Bone marrow (tissue), 2 donors: ENCODE measurements at regions not wholly inside any gene's neighbourhood (a gene's known extent, or its start where the extent isn't known, plus 50 kb on each side); places are given as distances from the start of the nearest gene placed in this dataset.

Experiments used
- DNase-seq, 2 donors: peaks; one replicate each; lab custom pipeline; 2025; lab: John Stamatoyannopoulos, UW

- DNase-seq: no peak
Measured at GRCh38 chr14:99058542-99058941, 213.5 kb downstream of the BCL11B start.

GRCh38 chr14:99062216-99062615 is 209.8 kb downstream of the BCL11B start:
- DNase-seq: no peak

GRCh38 chr14:99062772-99063418 is 209.1 kb downstream of the BCL11B start:
- no peak for DNase-seq

- no peak for DNase-seq
Measured at GRCh38 chr14:99063620-99064225, 208.3 kb downstream of the BCL11B start.

- DNase-seq: no peak
Measured at GRCh38 chr14:99064262-99064954, 207.6 kb downstream of the BCL11B start.

- DNase-seq: no peak
Measured at GRCh38 chr14:99065551-99065950, 206.4 kb downstream of the BCL11B start.

GRCh38 chr14:99066378-99066777 is 205.6 kb downstream of the BCL11B start:
- DNase-seq: no peak

GRCh38 chr14:99067141-99067920 is 204.7 kb downstream of the BCL11B start:
- DNase-seq: no peak

GRCh38 chr14:99067927-99068326 is 204.1 kb downstream of the BCL11B start:
- no peak for DNase-seq

GRCh38 chr14:99069946-99070345 is 202.1 kb downstream of the BCL11B start:
- no peak for DNase-seq

- DNase-seq: no peak
Measured at GRCh38 chr14:99072433-99072832, 199.6 kb downstream of the BCL11B start.

- no peak for DNase-seq
Measured at GRCh38 chr14:99072956-99073355, 199.0 kb downstream of the BCL11B start.

GRCh38 chr14:99073431-99073830 is 198.6 kb downstream of the BCL11B start:
- DNase-seq: no peak

GRCh38 chr14:99075061-99075460 is 196.9 kb downstream of the BCL11B start:
- DNase-seq: no peak

- peak in 1 of 2 donors; percentile 20 for DNase-seq
Measured at GRCh38 chr14:99075771-99076375, 196.1 kb downstream of the BCL11B start.

GRCh38 chr14:99077076-99077843 is 194.7 kb downstream of the BCL11B start:
- DNase-seq: no peak

GRCh38 chr14:99077844-99078236 is 194.2 kb downstream of the BCL11B start:
- DNase-seq: no peak

GRCh38 chr14:99078426-99078825 is 193.6 kb downstream of the BCL11B start:
- no peak for DNase-seq

- no peak for DNase-seq
Measured at GRCh38 chr14:99079061-99079727, 192.8 kb downstream of the BCL11B start.

- DNase-seq: no peak
Measured at GRCh38 chr14:99080306-99080705, 191.7 kb downstream of the BCL11B start.
